Transverse colon (tissue), 4 donors: ENCODE measurements at regions not wholly inside any gene's neighbourhood (a gene's known extent, or its start where the extent isn't known, plus 50 kb on each side); places are given as distances from the start of the nearest gene placed in this dataset.

Experiments used
- DNase-seq: peaks from one replicate; pipeline ENCODE4 v3.0.0-alpha.2; 2019
- H3K27ac ChIP-seq, 4 donors: fragments of 200-600 bp; sonication (generic); 2 replicates each; pipeline ENCODE4 v1.5.1; 2016 to 2018; ENCODE audit warnings: inconsistent platforms in 4 of 4
- H3K27me3 ChIP-seq: fragments of 200-600 bp; sonication (generic); 2 replicates; pipeline ENCODE4 v1.5.1; 2017; ENCODE audit warnings: inconsistent platforms
- H3K36me3 ChIP-seq, 4 donors: fragments of 200-600 bp; sonication (generic); 2 replicates each; pipeline ENCODE4 v1.5.1; 2017 to 2019; ENCODE audit warnings: inconsistent platforms in 4 of 4
- H3K4me1 ChIP-seq, 4 donors: fragments of 200-600 bp; sonication (generic); 2 replicates each; pipeline ENCODE4 v1.5.1; 2017 to 2020; ENCODE audit warnings: inconsistent platforms in 4 of 4
- H3K4me3 ChIP-seq, 4 donors: fragments of 200-600 bp; sonication (generic); 1 replicate in 1 of 4; 2 replicates in 3 of 4; pipeline versions ENCODE4 v1.5.1 to v1.6.1; 2017 to 2019; ENCODE audit warnings: inconsistent platforms in 4 of 4
- H3K9me3 ChIP-seq, 2 donors: fragments of 200-600 bp; sonication (generic); 2 replicates each; pipeline ENCODE4 v1.5.1; 2017 to 2019; ENCODE audit warnings: inconsistent platforms in 2 of 2
- EP300 ChIP-seq: sonication (generic); formaldehyde crosslinking; IDR thresholded peaks from one replicate; pipeline ENCODE4 v1.6.1; 2017; ENCODE audit warnings: antibody characterized with exemption, low read depth
- POLR2A ChIP-seq: fragments of 450-650 bp; IDR thresholded peaks from one replicate; pipeline ENCODE4 v1.6.1; 2016; ENCODE audit warnings: antibody characterized with exemption, mild to moderate bottlenecking, moderate library complexity
- POLR2AphosphoS5 ChIP-seq, 3 donors: sonication (generic); formaldehyde crosslinking; IDR thresholded peaks; one replicate each; pipeline ENCODE4 v1.6.1; 2016; ENCODE audit warnings: antibody characterized with exemption in 3 of 3
- WGBS, 2 donors: methylation state at CpG; one replicate each; pipeline ENCODE4 v1.1.5; 2018; ENCODE audit warnings: low coverage in 1 of 2; 5-methylcytosine and 5-hydroxymethylcytosine counted together
- in situ Hi-C, 4 donors: fragments of 200-750 bp; cut with MboI; loops; one replicate each; pipeline versions ENCODE4 v1.15.0 to v1.15.1; 2017; ENCODE audit warnings: low sequenced_read_pairs in 3 of 4, low pct_ligation_motif_present in 1 of 4, low pct_unique_long_range_greater_than_20kb in 1 of 4
- intact Hi-C: fragments of 100-400 bp; cut with DNase I; formaldehyde crosslinking; loops from one replicate; pipeline ENCODE4 v1.15.1; 2023; ENCODE audit warnings: low total_unique reads
- TF ChIP-seq, protein P1 (sequence below), 5 experiments: fragments of 200-600 bp in 3 of 5; fragments of 450-650 bp in 2 of 5; sonication (generic) in 3 of 5; IDR thresholded peaks; 1 replicate in 2 of 5; 2 replicates in 3 of 5; pipeline ENCODE4 v1.5.1; 2016 to 2017; ENCODE audit warnings: antibody characterized with exemption in 5 of 5, inconsistent platforms in 3 of 5, mild to moderate bottlenecking in 2 of 5, moderate library complexity in 1 of 5

DNA sequence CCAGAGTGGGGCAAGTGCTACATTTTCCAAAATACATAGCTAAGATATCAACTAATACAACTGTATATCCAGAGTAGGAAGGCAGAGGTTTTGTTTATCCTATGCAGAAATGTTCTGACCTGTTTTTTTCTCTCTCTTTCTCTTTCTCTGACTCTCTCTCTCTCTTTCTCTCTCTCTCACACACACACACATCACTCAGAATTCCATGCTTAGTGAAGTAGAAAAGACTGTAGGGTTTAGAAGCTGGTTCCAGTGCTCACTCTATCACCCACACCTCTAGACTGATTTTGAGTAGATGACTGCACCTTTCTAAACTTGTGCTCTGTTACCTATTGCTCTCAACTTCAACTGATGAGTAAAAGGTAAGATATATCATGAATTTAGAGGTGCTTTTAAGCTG lies 356.7 kb downstream of the LRIG3 start:
- DNase-seq: no peak
- Histone ChIP-seq H3K9me3 (no peaks in the 10 kb centered on the region), H3K27me3 (no peaks in the 10 kb centered on the region), H3K27ac (no peak overlapping the region), H3K4me1 (no peaks in the 10 kb centered on the region), H3K4me3 (no peak overlapping the region), H3K36me3 (no peaks in the 10 kb centered on the region)
- TF ChIP-seq POLR2A (no peak), EP300 (no peak), POLR2AphosphoS5 (IDR thresholded peaks at IDR 0.05) (no peak)
- TF ChIP-seq, protein P1, sequence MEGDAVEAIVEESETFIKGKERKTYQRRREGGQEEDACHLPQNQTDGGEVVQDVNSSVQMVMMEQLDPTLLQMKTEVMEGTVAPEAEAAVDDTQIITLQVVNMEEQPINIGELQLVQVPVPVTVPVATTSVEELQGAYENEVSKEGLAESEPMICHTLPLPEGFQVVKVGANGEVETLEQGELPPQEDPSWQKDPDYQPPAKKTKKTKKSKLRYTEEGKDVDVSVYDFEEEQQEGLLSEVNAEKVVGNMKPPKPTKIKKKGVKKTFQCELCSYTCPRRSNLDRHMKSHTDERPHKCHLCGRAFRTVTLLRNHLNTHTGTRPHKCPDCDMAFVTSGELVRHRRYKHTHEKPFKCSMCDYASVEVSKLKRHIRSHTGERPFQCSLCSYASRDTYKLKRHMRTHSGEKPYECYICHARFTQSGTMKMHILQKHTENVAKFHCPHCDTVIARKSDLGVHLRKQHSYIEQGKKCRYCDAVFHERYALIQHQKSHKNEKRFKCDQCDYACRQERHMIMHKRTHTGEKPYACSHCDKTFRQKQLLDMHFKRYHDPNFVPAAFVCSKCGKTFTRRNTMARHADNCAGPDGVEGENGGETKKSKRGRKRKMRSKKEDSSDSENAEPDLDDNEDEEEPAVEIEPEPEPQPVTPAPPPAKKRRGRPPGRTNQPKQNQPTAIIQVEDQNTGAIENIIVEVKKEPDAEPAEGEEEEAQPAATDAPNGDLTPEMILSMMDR (IDR thresholded peaks at IDR 0.05): no peak
- in situ Hi-C loops: no loop called here
- intact Hi-C loops: no loop called here

DNA sequence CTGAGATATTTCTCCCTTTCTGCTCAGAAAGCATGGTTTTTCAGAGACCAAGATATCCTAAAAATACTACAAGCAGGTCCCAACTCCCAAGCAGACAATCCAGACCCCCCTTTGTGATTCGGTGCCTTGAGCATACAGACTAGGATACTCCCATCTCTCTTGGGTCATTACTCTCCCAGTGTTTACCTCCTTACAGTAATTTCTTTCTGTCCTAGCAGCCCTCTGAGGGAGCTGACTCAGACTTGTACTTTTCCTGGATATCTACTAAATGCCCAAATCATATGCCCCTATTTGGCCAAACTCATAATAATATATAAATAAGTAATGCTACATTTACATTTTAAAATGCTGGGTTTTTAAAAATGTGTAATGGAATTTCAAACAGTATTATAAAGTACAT lies 355.6 kb downstream of the LRIG3 start:
- in situ Hi-C loops (no loop called here), intact Hi-C loops (no loop called here)
- Histone ChIP-seq H3K9me3 (no peaks in the 10 kb centered on the region), H3K4me3 (no peak overlapping the region), H3K4me1 (no peaks in the 10 kb centered on the region), H3K27me3 (no peaks in the 10 kb centered on the region), H3K36me3 (no peaks in the 10 kb centered on the region), H3K27ac (no peak overlapping the region)
- WGBS, 2 donors: 20 to 54% methylated on average over 1 of the region's 1 CpG
- no peak for TF ChIP-seq EP300
- TF ChIP-seq, protein P1 (IDR thresholded peaks at IDR 0.05): no peak
- no peak for TF ChIP-seq POLR2A
- TF ChIP-seq POLR2AphosphoS5 (IDR thresholded peaks at IDR 0.05): no peak
- DNase-seq: no peak

DNA sequence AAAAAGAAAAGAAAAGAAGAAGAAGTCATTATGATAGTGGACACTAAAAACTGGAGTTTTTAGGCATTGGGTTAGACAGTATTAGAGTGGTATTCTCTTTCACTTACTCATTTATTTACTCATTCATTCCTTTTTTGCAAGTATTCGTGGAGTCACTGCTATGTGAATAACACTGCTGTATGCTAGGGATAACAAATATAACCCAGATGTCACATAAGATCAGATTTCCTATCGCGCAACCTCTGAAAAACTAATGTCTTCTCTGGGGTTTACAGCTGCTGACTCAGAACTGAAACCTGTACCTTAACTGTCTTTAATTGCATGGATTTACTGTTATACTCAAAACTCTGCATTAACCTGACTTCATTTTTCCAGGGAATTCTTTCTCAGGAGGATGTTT lies 353.7 kb downstream of the LRIG3 start:
- Histone ChIP-seq H3K36me3 (no peaks in the 10 kb centered on the region), H3K27ac (no peak overlapping the region), H3K27me3 (no peaks in the 10 kb centered on the region), H3K9me3 (no peaks in the 10 kb centered on the region), H3K4me3 (no peak overlapping the region), H3K4me1 (no peaks in the 10 kb centered on the region)
- DNase-seq: no peak
- TF ChIP-seq, protein P1 (IDR thresholded peaks at IDR 0.05): no peak
- TF ChIP-seq POLR2AphosphoS5 (IDR thresholded peaks at IDR 0.05): no peak
- TF ChIP-seq POLR2A: no peak
- no peak for TF ChIP-seq EP300
- WGBS, 2 donors: 71 to 79% methylated on average over 3 of the region's 3 CpGs
- intact Hi-C loops (no loop called here), in situ Hi-C loops (no loop called here)

DNA sequence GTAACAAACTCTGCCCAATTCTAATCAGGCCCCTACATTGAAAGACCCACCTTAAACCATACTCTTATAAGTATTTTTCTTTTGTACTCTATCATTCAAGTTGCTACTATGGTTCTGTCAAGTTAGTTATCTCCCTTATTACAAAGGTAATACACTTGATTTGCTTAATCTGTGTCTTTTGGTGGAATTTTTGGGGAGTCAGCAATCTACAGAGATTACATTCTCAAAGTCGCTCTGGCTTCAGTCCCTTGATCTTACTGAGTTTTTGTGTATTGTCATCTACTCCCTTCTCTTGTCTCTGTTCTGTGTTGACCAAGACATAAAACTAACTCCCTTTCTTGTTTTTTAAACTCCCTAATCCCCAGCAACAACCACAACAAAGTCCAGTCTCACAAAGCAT lies 353.1 kb downstream of the LRIG3 start:
- Histone ChIP-seq H3K4me1 (no peaks in the 10 kb centered on the region), H3K36me3 (no peaks in the 10 kb centered on the region), H3K27me3 (no peaks in the 10 kb centered on the region), H3K27ac (no peak overlapping the region), H3K4me3 (no peak overlapping the region), H3K9me3 (no peaks in the 10 kb centered on the region)
- 75 to 96% methylated on average over 1 of the region's 1 CpG for WGBS, 2 donors
- TF ChIP-seq, protein P1 (IDR thresholded peaks at IDR 0.05): no peak
- TF ChIP-seq POLR2A: no peak
- no peak for TF ChIP-seq EP300
- no peak for TF ChIP-seq POLR2AphosphoS5 (IDR thresholded peaks at IDR 0.05)
- DNase-seq: no peak
- intact Hi-C loops: no loop called here
- in situ Hi-C loops: no loop called here
